B cell (primary cell): ENCODE measurements at regions not wholly inside any gene's neighbourhood (a gene's known extent, or its start where the extent isn't known, plus 50 kb on each side); places are given as distances from the start of the nearest gene placed in this dataset.

ENCODE experiments used
- ATAC-seq: fragments of 200-7000 bp; cut with Tn5 transposase; one replicate; pipeline ENCODE4 v1.10.0; 2021; ENCODE audit warnings: low read depth, mild to moderate bottlenecking, moderate number of reproducible peaks, moderate library complexity
- CTCF ChIA-PET: fragments of 350-600 bp; sonication (Branson Sonifier 250); formaldehyde crosslinking; loops from one replicate; lab custom pipeline; 2021; ENCODE audit warnings: antibody characterized with exemption, inconsistent platforms; lab: Charles Lee
- POLR2A ChIA-PET: fragments of 350-600 bp; sonication (Branson Sonifier 250); formaldehyde crosslinking; loops from one replicate; lab custom pipeline; 2021; ENCODE audit warnings: antibody characterized with exemption; lab: Charles Lee
- DNase-seq: peaks from one replicate; pipeline ENCODE4 v3.0.0; 2013
- H2AFZ ChIP-seq: 2 replicates; pipeline ENCODE4 v1.6.1; 2012; ENCODE audit warnings: mild to moderate bottlenecking, low read depth, low read length; ENCODE audit not compliant: insufficient read depth, poor library complexity, severe bottlenecking
- H3K27ac ChIP-seq, 2 donors: 1 replicate in 1 of 2; 2 replicates in 1 of 2; pipeline ENCODE4 v1.5.1; 2012 to 2013; ENCODE audit warnings: low read length in 2 of 2, mild to moderate bottlenecking in 2 of 2, moderate library complexity in 1 of 2
- H3K27me3 ChIP-seq, 4 experiments: fragments of 200-600 bp in 1 of 4; sonication (generic) in 1 of 4; replicated peaks in 1 of 4; 1 replicate in 2 of 4; 2 replicates in 2 of 4; pipeline versions ENCODE4 v1.6.1 to v1.7.0; 2013 to 2016; ENCODE audit warnings: low read length in 3 of 4, mild to moderate bottlenecking in 2 of 4, mixed read lengths in 1 of 4, moderate library complexity in 1 of 4; ENCODE audit not compliant: insufficient read depth in 4 of 4, control insufficient read depth in 3 of 4; ENCODE audit errors: control extremely low read depth in 1 of 4
- H3K36me3 ChIP-seq, 2 experiments: replicated peaks in 1 of 2; 1 replicate in 1 of 2; 2 replicates in 1 of 2; pipeline versions ENCODE4 v1.6.1 to v1.7.1; 2013; ENCODE audit warnings: low read length in 1 of 2; ENCODE audit not compliant: insufficient read depth in 2 of 2, control insufficient read depth in 1 of 2; ENCODE audit errors: control extremely low read depth in 1 of 2, extremely low read depth in 1 of 2
- H3K4me1 ChIP-seq, 2 donors: fragments of 200-600 bp in 1 of 2; sonication (generic) in 1 of 2; 1 replicate in 1 of 2; 2 replicates in 1 of 2; pipeline versions ENCODE4 v1.5.1 to v1.6.1; 2013 to 2017; ENCODE audit warnings: low read length in 2 of 2; ENCODE audit not compliant: control insufficient read depth in 2 of 2, insufficient read depth in 2 of 2
- H3K4me2 ChIP-seq: replicated peaks from 2 replicates; pipeline ENCODE3; 2012; ENCODE audit warnings: mild to moderate bottlenecking, low read depth, low read length; ENCODE audit not compliant: poor library complexity, severe bottlenecking
- H3K4me3 ChIP-seq, 5 experiments: fragments of 200-600 bp in 1 of 5; sonication (generic) in 1 of 5; 1 replicate in 3 of 5; 2 replicates in 2 of 5; pipeline versions ENCODE4 v1.5.1 to v1.7.0; 2011 to 2016; ENCODE audit warnings: low read length in 4 of 5, mild to moderate bottlenecking in 4 of 5, low read depth in 2 of 5, control low read depth in 1 of 5, moderate library complexity in 1 of 5; ENCODE audit not compliant: insufficient read depth in 1 of 5; ENCODE audit errors: control extremely low read depth in 1 of 5, extremely low read depth in 1 of 5
- H3K79me2 ChIP-seq: fragments of 200-600 bp; sonication (generic); one replicate; pipeline ENCODE4 v1.6.0; 2016; ENCODE audit warnings: low read length; ENCODE audit not compliant: control insufficient read depth, insufficient read depth
- H3K9ac ChIP-seq: fragments of 200-600 bp; sonication (generic); 2 replicates; pipeline ENCODE4 v1.6.1; 2017; ENCODE audit warnings: mild to moderate bottlenecking, low read length, moderate library complexity
- H3K9me3 ChIP-seq, 3 donors: one replicate each; pipeline versions ENCODE4 v1.6.1 to v1.7.1; 2013; ENCODE audit warnings: low read length in 2 of 3; ENCODE audit not compliant: control insufficient read depth in 2 of 3, insufficient read depth in 1 of 3; ENCODE audit errors: control extremely low read depth in 1 of 3
- H4K20me1 ChIP-seq: 2 replicates; pipeline ENCODE4 v1.6.0; 2012; ENCODE audit warnings: mild to moderate bottlenecking, low read length; ENCODE audit not compliant: insufficient read depth, control insufficient read depth, poor library complexity, severe bottlenecking
- H3K27ac Mint-ChIP-seq: one replicate; pipeline ENCODE4 v1.8.0; 2021; ENCODE audit warnings: mixed read lengths
- H3K27me3 Mint-ChIP-seq: one replicate; pipeline ENCODE4 v1.8.0; 2021; ENCODE audit warnings: mixed read lengths
- H3K4me1 Mint-ChIP-seq: one replicate; pipeline ENCODE4 v1.8.0; 2021; ENCODE audit warnings: mixed read lengths
- H3K4me3 Mint-ChIP-seq: one replicate; pipeline ENCODE4 v1.8.0; 2021; ENCODE audit warnings: mixed read lengths
- H3K9me3 Mint-ChIP-seq: one replicate; pipeline ENCODE4 v1.8.0; 2022; ENCODE audit warnings: mixed read lengths; ENCODE audit not compliant: insufficient read depth
- CTCF ChIP-seq: fragments of 200-600 bp; IDR thresholded peaks from one replicate; pipeline ENCODE4 v1.8.0; 2022; ENCODE audit warnings: antibody characterized with exemption, mild to moderate bottlenecking
- EZH2 ChIP-seq: IDR thresholded peaks from 2 replicates; pipeline ENCODE4 v1.6.1; 2012; ENCODE audit warnings: borderline replicate concordance, low read depth, mild to moderate bottlenecking, moderate library complexity, low read length; ENCODE audit not compliant: insufficient read depth, poor library complexity, severe bottlenecking
- WGBS: methylation state at CpG from one replicate; pipeline ENCODE4 v1.1.5; 2013; ENCODE audit warnings: missing lambda C conversion rate; ENCODE audit not compliant: insufficient coverage; 5-methylcytosine and 5-hydroxymethylcytosine counted together
- intact Hi-C: fragments of 100-400 bp; cut with micrococcal nuclease; formaldehyde crosslinking; loops from one replicate; pipeline ENCODE4 v1.10.0; 2022

- ChIA-PET POLR2A (no interaction called here), CTCF (no interaction called here)
- Histone ChIP-seq H3K27ac (no peak overlapping the region), H3K4me1 (no peaks in the 10 kb centered on the region), H3K9me3 (no peaks in the 10 kb centered on the region), H3K9ac (no peak overlapping the region), H3K36me3 (no peaks in the 10 kb centered on the region), H2AFZ (no peak overlapping the region), H3K4me2 (no peak overlapping the region), H3K4me3 (no peak overlapping the region), H3K79me2 (no peaks in the 10 kb centered on the region), H3K27me3 (no peaks in the 10 kb centered on the region), H4K20me1 (no peaks in the 10 kb centered on the region)
- H3K27ac Mint-ChIP-seq, result no peak overlapping the region
- H3K9me3 Mint-ChIP-seq, result no peaks in the 10 kb centered on the region
- no peak for DNase-seq
- no CpG with 5 or more reads among the region's 3 CpGs for WGBS
- no peak for ATAC-seq
- no peak for TF ChIP-seq CTCF
- no peak for TF ChIP-seq EZH2
- intact Hi-C loops, result no loop called here
- no peaks in the 10 kb centered on the region for H3K27me3 Mint-ChIP-seq
- H3K4me1 Mint-ChIP-seq, result no peaks in the 10 kb centered on the region
- H3K4me3 Mint-ChIP-seq, result no peak overlapping the region
Measured at GRCh38 chr18:52219102-52219501, 120.9 kb upstream of the DCC start.

- Mint-ChIP-seq H3K27ac (no peak overlapping the region), H3K27me3 (no peaks in the 10 kb centered on the region), H3K4me1 (no peaks in the 10 kb centered on the region), H3K9me3 (no peaks in the 10 kb centered on the region), H3K4me3 (no peak overlapping the region)
- Histone ChIP-seq H3K9me3 (no peaks in the 10 kb centered on the region), H3K36me3 (no peaks in the 10 kb centered on the region), H3K4me1 (no peaks in the 10 kb centered on the region), H3K9ac (no peak overlapping the region), H3K4me3 (no peak overlapping the region), H2AFZ (no peak overlapping the region), H3K27ac (no peak overlapping the region), H4K20me1 (no peaks in the 10 kb centered on the region), H3K27me3 (no peaks in the 10 kb centered on the region), H3K79me2 (no peaks in the 10 kb centered on the region), H3K4me2 (no peak overlapping the region)
- ATAC-seq (no peak), DNase-seq (no peak)
- ChIA-PET CTCF (no interaction called here), POLR2A (no interaction called here)
- intact Hi-C loops, result no loop called here
- TF ChIP-seq EZH2, result no peak
- no peak for TF ChIP-seq CTCF
- WGBS, result 93% methylated on average over 1 of the region's 1 CpG
Measured at GRCh38 chr18:52220062-52220591, 119.9 kb upstream of the DCC start.
